Upper lobe of left lung (tissue), 4 donors: ENCODE measurements at regions not wholly inside any gene's neighbourhood (a gene's known extent, or its start where the extent isn't known, plus 50 kb on each side); places are given as distances from the start of the nearest gene placed in this dataset.

Source experiments
- EP300 ChIP-seq, 4 donors: sonication (generic); formaldehyde crosslinking; IDR thresholded peaks; one replicate each; pipeline ENCODE4 v1.5.1; 2017; ENCODE audit warnings: antibody characterized with exemption in 4 of 4, control low read depth in 2 of 4
- POLR2A ChIP-seq, 4 donors: fragments of 450-650 bp; IDR thresholded peaks; one replicate each; pipeline ENCODE4 v1.5.1; 2016 to 2017; ENCODE audit warnings: antibody characterized with exemption in 4 of 4, mild to moderate bottlenecking in 2 of 4
- TF ChIP-seq, protein P1 (sequence below), 6 experiments: fragments of 450-650 bp in 4 of 6; fragments of 200-600 bp in 2 of 6; sonication (generic) in 2 of 6; IDR thresholded peaks; one replicate each; pipeline ENCODE4 v1.5.1; 2016 to 2019; ENCODE audit warnings: antibody characterized with exemption in 6 of 6

DNA sequence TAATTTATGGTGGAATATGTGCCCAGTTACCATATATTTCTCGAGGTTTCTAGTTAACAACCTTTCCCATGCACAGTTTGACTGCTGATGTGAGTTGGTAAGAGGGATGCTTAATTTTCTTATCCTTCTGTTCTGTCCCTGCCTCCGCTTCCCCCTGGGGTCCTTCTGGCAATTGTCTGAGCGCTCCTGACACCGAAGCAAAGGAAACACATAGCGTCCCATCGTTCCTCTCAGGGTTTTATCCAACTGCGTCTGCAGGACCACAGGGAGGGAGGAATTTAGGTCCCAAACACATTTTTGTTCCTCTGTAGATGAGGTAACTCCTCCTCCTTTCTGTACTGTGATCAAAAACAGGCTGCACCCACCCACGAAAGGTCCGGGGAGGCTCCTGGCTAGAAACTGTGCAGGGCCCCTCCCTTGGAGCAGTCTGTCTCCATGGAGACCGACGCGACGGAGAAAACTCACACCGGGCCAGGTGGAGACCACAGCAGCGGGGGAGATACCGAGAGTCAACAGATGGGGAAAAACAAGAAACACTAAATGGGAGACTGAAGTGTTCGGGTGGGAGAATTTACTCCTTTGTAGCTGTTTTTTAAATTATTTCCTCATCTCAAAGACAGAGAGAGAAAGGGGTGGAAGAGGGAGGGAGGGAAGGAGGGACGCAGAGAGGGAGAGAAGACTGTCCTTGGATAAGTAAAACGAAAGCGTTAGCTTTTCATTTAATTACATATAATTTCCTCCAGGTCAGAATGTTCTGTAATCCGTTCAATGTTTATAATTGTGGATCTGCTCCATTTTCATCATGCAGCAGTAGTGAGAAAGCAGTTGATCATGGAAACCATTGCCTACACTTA, 191.8 kb upstream of the NBEA start:
- TF ChIP-seq, protein P1, sequence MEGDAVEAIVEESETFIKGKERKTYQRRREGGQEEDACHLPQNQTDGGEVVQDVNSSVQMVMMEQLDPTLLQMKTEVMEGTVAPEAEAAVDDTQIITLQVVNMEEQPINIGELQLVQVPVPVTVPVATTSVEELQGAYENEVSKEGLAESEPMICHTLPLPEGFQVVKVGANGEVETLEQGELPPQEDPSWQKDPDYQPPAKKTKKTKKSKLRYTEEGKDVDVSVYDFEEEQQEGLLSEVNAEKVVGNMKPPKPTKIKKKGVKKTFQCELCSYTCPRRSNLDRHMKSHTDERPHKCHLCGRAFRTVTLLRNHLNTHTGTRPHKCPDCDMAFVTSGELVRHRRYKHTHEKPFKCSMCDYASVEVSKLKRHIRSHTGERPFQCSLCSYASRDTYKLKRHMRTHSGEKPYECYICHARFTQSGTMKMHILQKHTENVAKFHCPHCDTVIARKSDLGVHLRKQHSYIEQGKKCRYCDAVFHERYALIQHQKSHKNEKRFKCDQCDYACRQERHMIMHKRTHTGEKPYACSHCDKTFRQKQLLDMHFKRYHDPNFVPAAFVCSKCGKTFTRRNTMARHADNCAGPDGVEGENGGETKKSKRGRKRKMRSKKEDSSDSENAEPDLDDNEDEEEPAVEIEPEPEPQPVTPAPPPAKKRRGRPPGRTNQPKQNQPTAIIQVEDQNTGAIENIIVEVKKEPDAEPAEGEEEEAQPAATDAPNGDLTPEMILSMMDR (IDR thresholded peaks at IDR 0.05) = no peak
- no peak for TF ChIP-seq EP300 (IDR thresholded peaks at IDR 0.05)
- TF ChIP-seq POLR2A (IDR thresholded peaks at IDR 0.05) = no peak
